SU-DHL-6 (cell line): ENCODE measurements at regions not wholly inside any gene's neighbourhood (a gene's known extent, or its start where the extent isn't known, plus 50 kb on each side); places are given as distances from the start of the nearest gene placed in this dataset.

Source experiments
- H2AFZ ChIP-seq: fragments of 200-600 bp; sonication (generic); 2 replicates; pipeline ENCODE4 v1.6.1; 2014; ENCODE audit warnings: low read depth, mild to moderate bottlenecking, moderate library complexity, mixed read lengths, antibody characterized with exemption, low read length; ENCODE audit not compliant: severe bottlenecking
- H3F3A ChIP-seq: fragments of 200-600 bp; shearing (Covaris generic); 2 replicates; pipeline ENCODE4 v1.6.0; 2016; ENCODE audit warnings: antibody characterized with exemption, mild to moderate bottlenecking; ENCODE audit not compliant: insufficient read depth
- H3K27ac ChIP-seq: fragments of 200-600 bp; sonication (generic); 2 replicates; pipeline ENCODE4 v1.5.1; 2016; ENCODE audit warnings: low read depth, mild to moderate bottlenecking, low read length, moderate library complexity, mixed read lengths
- H3K27me3 ChIP-seq: fragments of 200-600 bp; sonication (generic), shearing (Covaris generic); 2 replicates; pipeline ENCODE4 v1.6.0; 2014; ENCODE audit warnings: mild to moderate bottlenecking, low read length
- H3K36me3 ChIP-seq: fragments of 200-600 bp; sonication (generic); 2 replicates; pipeline ENCODE4 v1.6.1; 2014; ENCODE audit warnings: mild to moderate bottlenecking, low read length, mixed read lengths
- H3K4me2 ChIP-seq: fragments of 300-600, 200-600 bp; shearing (Covaris generic), sonication (generic); 2 replicates; pipeline ENCODE4 v1.6.0; 2014; ENCODE audit warnings: low read length, low read depth, mild to moderate bottlenecking; ENCODE audit not compliant: poor library complexity, severe bottlenecking
- H3K4me3 ChIP-seq: fragments of 200-600 bp; sonication (generic); 2 replicates; pipeline ENCODE4 v1.5.1; 2014; ENCODE audit warnings: antibody characterized with exemption, low read length, mild to moderate bottlenecking, mixed read lengths; ENCODE audit not compliant: insufficient read depth, poor library complexity, severe bottlenecking
- H3K79me2 ChIP-seq: fragments of 200-600 bp; sonication (generic); 2 replicates; pipeline ENCODE4 v1.6.1; 2014; ENCODE audit warnings: mild to moderate bottlenecking, low read length, moderate library complexity; ENCODE audit not compliant: insufficient read depth
- H3K9ac ChIP-seq: fragments of 200-600 bp; sonication (generic); 2 replicates; pipeline ENCODE4 v1.7.0; 2014; ENCODE audit warnings: mild to moderate bottlenecking, low read length
- H3K9me2 ChIP-seq: fragments of 200-600 bp; sonication (generic); replicated peaks from 2 replicates; pipeline ENCODE4 v1.6.1; 2014; ENCODE audit warnings: low read length; ENCODE audit not compliant: insufficient read depth
- H3K9me3 ChIP-seq: fragments of 200-600 bp; sonication (generic); 2 replicates; pipeline ENCODE4 v1.6.1; 2014; ENCODE audit warnings: low read length, mixed read lengths; ENCODE audit not compliant: insufficient read depth
- H4K20me1 ChIP-seq: fragments of 200-600 bp; sonication (generic); 2 replicates; pipeline ENCODE4 v1.6.1; 2014; ENCODE audit warnings: low read depth, mild to moderate bottlenecking, antibody characterized with exemption, low read length, moderate library complexity, mixed read lengths
- CTCF ChIP-seq: fragments of 200-600 bp; sonication (generic); IDR thresholded peaks from one replicate; pipeline ENCODE4 v1.5.1; 2017; ENCODE audit warnings: antibody characterized with exemption, mild to moderate bottlenecking, low read length, moderate library complexity; ENCODE audit not compliant: insufficient read depth, poor library complexity, severe bottlenecking
- EZH2phosphoT487 ChIP-seq: fragments of 200-600 bp; sonication (generic), shearing (Covaris generic); conservative IDR thresholded peaks from 2 replicates; pipeline ENCODE4 v1.6.1; 2018; ENCODE audit warnings: mild to moderate bottlenecking, antibody characterized with exemption, low read length, moderate library complexity, mixed read lengths

GRCh38 chr13:99665711-99666110, 164.4 kb downstream of the TM9SF2 start:
- no peak overlapping the region for H3K4me2 ChIP-seq
- H3K4me3 ChIP-seq = no peak overlapping the region
- TF ChIP-seq CTCF (no peak), EZH2phosphoT487 (no peak)

GRCh38 chr13:99663908-99664307, 162.6 kb downstream of the TM9SF2 start:
- no peak overlapping the region for H3K4me3 ChIP-seq
- TF ChIP-seq CTCF (no peak), EZH2phosphoT487 (no peak)
- H3K36me3 ChIP-seq = no peaks in the 10 kb centered on the region
- no peaks in the 10 kb centered on the region for H3K79me2 ChIP-seq
- H3K9me3 ChIP-seq = no peaks in the 10 kb centered on the region
- no peak overlapping the region for H2AFZ ChIP-seq
- H3F3A ChIP-seq = no peaks in the 10 kb centered on the region
- no peak overlapping the region for H3K4me2 ChIP-seq
- H3K27ac ChIP-seq = no peak overlapping the region
- no peaks in the 10 kb centered on the region for H3K27me3 ChIP-seq
- no peak overlapping the region for H3K9ac ChIP-seq
- no peaks in the 10 kb centered on the region for H4K20me1 ChIP-seq
- H3K9me2 ChIP-seq = no peaks in the 10 kb centered on the region

More at GRCh38 chr13:99665711-99666110, 164.4 kb downstream of the TM9SF2 start:
- Histone ChIP-seq H2AFZ (no peak overlapping the region), H3F3A (no peaks in the 10 kb centered on the region), H3K27ac (no peak overlapping the region), H3K36me3 (no peaks in the 10 kb centered on the region), H3K9ac (no peak overlapping the region), H3K27me3 (no peaks in the 10 kb centered on the region), H3K9me2 (no peaks in the 10 kb centered on the region), H4K20me1 (no peaks in the 10 kb centered on the region), H3K79me2 (no peaks in the 10 kb centered on the region), H3K9me3 (no peaks in the 10 kb centered on the region)

GRCh38 chr13:99663185-99663825, 162.0 kb downstream of the TM9SF2 start:
- no peak overlapping the region for H2AFZ ChIP-seq
- no peak overlapping the region for H3K27ac ChIP-seq
- H4K20me1 ChIP-seq = no peaks in the 10 kb centered on the region
- H3K9me2 ChIP-seq = no peaks in the 10 kb centered on the region
- H3K9me3 ChIP-seq = no peaks in the 10 kb centered on the region
- no peaks in the 10 kb centered on the region for H3K36me3 ChIP-seq
- no peak overlapping the region for H3K4me3 ChIP-seq
- H3F3A ChIP-seq = no peaks in the 10 kb centered on the region
- TF ChIP-seq CTCF = no peak
- TF ChIP-seq EZH2phosphoT487 = no peak
- no peak overlapping the region for H3K4me2 ChIP-seq
- no peaks in the 10 kb centered on the region for H3K79me2 ChIP-seq
- no peak overlapping the region for H3K9ac ChIP-seq
- H3K27me3 ChIP-seq = no peaks in the 10 kb centered on the region
